PFSK-1 (cell line): ENCODE measurements at regions not wholly inside any gene's neighbourhood (a gene's known extent, or its start where the extent isn't known, plus 50 kb on each side); places are given as distances from the start of the nearest gene placed in this dataset.

ENCODE experiments used
- FOXP2 ChIP-seq: optimal IDR thresholded peaks from 2 replicates; pipeline ENCODE3; 2011; ENCODE audit warnings: borderline replicate concordance, control low read depth, inconsistent platforms; ENCODE audit not compliant: insufficient read depth; ENCODE audit errors: extremely low read length, extremely low read depth
- POLR2AphosphoS5 ChIP-seq: IDR thresholded peaks from 2 replicates; pipeline ENCODE4 v1.6.1; 2012; ENCODE audit warnings: low read depth, mild to moderate bottlenecking, control low read depth, low read length, moderate library complexity
- SIN3A ChIP-seq: IDR thresholded peaks from 2 replicates; pipeline ENCODE4 v1.6.1; 2012; ENCODE audit warnings: mild to moderate bottlenecking, low read length, moderate library complexity, borderline replicate concordance; ENCODE audit not compliant: insufficient read depth
- TAF1 ChIP-seq: IDR thresholded peaks from 2 replicates; pipeline ENCODE4 v1.6.1; 2012; ENCODE audit warnings: low read length, control low read depth, borderline replicate concordance; ENCODE audit not compliant: insufficient read depth
- TF ChIP-seq, protein P1 (sequence below), 2 experiments: IDR thresholded peaks; 2 replicates each; pipeline versions ENCODE4 v1.6.1 to v1.8.0; 2011 to 2012; ENCODE audit warnings: low read depth in 2 of 2, low read length in 2 of 2, control low read depth in 1 of 2, inconsistent platforms in 1 of 2, mild to moderate bottlenecking in 1 of 2, moderate library complexity in 1 of 2; ENCODE audit not compliant: insufficient read depth in 1 of 2

DNA sequence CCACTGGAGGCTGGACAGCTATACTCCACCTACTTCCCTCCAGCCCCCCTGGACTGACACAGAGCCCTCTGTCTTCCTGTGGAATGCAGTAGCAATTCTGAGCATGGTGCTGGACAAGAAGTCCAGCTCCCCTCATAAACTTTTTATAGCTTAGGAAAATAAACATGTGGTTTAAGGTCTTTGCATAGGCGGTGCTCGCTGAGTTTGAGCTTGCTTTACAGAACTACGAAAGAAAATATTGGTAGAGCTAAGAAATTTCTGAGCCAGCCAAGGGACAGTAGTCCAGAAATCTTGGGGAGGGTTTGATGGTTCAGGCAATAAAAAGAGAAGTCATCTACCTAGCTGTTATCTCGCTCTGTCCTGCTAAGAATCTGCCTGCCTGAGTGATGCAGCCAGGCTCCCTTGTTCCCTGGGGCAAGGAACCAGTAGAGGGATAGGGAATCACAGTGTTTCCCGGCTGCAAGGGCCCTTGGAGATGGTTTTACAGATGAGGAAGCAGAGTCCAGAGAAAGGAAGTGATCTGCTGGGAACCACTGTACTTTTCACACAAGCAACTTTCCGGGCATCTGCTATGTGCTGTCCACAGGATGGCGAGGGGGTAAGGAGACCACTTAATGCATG, 343.4 kb downstream of the CDC5L start:
- no peak for TF ChIP-seq FOXP2
- no peak for TF ChIP-seq TAF1
- no peak for TF ChIP-seq POLR2AphosphoS5
- TF ChIP-seq, protein P1, sequence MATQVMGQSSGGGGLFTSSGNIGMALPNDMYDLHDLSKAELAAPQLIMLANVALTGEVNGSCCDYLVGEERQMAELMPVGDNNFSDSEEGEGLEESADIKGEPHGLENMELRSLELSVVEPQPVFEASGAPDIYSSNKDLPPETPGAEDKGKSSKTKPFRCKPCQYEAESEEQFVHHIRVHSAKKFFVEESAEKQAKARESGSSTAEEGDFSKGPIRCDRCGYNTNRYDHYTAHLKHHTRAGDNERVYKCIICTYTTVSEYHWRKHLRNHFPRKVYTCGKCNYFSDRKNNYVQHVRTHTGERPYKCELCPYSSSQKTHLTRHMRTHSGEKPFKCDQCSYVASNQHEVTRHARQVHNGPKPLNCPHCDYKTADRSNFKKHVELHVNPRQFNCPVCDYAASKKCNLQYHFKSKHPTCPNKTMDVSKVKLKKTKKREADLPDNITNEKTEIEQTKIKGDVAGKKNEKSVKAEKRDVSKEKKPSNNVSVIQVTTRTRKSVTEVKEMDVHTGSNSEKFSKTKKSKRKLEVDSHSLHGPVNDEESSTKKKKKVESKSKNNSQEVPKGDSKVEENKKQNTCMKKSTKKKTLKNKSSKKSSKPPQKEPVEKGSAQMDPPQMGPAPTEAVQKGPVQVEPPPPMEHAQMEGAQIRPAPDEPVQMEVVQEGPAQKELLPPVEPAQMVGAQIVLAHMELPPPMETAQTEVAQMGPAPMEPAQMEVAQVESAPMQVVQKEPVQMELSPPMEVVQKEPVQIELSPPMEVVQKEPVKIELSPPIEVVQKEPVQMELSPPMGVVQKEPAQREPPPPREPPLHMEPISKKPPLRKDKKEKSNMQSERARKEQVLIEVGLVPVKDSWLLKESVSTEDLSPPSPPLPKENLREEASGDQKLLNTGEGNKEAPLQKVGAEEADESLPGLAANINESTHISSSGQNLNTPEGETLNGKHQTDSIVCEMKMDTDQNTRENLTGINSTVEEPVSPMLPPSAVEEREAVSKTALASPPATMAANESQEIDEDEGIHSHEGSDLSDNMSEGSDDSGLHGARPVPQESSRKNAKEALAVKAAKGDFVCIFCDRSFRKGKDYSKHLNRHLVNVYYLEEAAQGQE (IDR thresholded peaks at IDR 0.05; ENCODE audit: insufficient read depth in 1 of 2, low read depth in 2 of 2, low read length in 2 of 2), result no peak
- TF ChIP-seq SIN3A, result no peak

DNA sequence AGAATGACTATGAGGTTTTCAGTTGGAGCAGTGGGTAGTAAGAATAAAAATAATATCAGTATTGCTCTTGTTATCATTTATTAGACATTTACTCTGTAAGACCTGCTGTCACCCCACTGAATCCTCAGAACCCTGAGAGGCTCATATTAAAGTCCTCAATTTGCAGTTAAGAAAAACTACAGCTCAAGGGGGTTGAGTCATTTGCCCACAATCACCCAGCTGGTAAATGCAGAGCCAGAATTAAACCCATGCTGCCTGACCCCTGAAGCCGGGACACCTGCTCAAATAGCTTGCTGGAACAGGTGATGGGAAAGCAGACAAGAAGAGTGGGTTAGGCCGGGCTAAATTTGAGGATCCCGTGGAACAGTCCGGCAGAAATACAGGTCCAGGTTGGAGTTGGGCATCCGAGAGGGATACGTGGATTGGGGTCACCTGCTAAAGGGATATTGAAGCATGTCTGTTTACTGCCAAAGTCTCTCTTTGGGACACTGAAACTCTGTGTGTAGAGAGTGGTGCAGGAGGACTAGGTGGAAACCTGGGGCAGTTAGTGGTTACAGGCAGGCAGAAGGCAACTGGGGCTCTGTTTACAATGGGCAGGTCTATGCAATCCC, 344.1 kb downstream of the CDC5L start:
- TF ChIP-seq SIN3A (no peak), POLR2AphosphoS5 (no peak)

DNA sequence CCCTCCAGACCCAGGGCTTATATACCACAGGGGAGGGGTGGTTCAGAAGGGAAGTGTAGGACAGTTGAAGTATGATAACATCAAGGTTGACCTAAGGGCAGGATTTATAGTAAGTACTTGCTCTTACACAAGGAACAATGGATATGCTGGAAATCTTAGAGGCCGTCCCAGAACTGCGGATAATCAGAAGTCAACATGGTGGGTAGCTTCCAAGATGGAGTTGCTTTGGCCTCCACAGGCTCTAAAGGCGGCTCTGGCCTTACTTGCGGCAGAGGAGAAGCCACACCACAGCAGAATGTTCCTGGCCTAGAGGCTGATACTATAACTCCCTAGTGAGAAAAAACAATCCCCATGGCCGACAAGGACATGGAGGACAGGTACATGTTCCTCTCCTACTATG, 344.7 kb downstream of the CDC5L start:
- no peak for TF ChIP-seq FOXP2
- no peak for TF ChIP-seq TAF1
- TF ChIP-seq POLR2AphosphoS5, result no peak
- TF ChIP-seq, protein P1 (IDR thresholded peaks at IDR 0.05; ENCODE audit: insufficient read depth in 1 of 2, low read depth in 2 of 2, low read length in 2 of 2), result no peak
- TF ChIP-seq SIN3A, result no peak

DNA sequence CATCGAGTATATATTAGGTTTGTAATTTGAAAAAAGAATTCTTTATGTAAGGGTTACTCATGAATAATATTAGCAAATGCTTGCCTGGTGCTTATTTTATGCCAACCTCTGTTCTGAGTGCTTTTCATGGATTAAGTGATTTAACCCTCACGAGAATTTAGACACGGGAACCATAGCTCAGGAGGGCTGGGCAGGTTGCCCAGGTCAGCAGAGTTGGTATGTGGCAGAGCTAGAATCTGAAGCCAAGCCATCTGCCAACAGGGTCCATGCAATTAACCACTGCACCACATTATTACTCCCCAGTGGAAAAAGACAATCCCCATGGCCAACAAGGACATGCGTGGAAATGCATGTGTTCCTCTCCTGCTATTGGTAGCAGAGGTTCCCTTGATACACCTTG, 345.6 kb downstream of the CDC5L start:
- TF ChIP-seq POLR2AphosphoS5 (no peak), FOXP2 (no peak), TAF1 (no peak), SIN3A (no peak)
- TF ChIP-seq, protein P1 (IDR thresholded peaks at IDR 0.05; ENCODE audit: insufficient read depth in 1 of 2, low read depth in 2 of 2, low read length in 2 of 2), result no peak

- TF ChIP-seq TAF1, result no peak
Measured at GRCh38 chr6:44733868-44734267, 346.4 kb downstream of the CDC5L start.

DNA sequence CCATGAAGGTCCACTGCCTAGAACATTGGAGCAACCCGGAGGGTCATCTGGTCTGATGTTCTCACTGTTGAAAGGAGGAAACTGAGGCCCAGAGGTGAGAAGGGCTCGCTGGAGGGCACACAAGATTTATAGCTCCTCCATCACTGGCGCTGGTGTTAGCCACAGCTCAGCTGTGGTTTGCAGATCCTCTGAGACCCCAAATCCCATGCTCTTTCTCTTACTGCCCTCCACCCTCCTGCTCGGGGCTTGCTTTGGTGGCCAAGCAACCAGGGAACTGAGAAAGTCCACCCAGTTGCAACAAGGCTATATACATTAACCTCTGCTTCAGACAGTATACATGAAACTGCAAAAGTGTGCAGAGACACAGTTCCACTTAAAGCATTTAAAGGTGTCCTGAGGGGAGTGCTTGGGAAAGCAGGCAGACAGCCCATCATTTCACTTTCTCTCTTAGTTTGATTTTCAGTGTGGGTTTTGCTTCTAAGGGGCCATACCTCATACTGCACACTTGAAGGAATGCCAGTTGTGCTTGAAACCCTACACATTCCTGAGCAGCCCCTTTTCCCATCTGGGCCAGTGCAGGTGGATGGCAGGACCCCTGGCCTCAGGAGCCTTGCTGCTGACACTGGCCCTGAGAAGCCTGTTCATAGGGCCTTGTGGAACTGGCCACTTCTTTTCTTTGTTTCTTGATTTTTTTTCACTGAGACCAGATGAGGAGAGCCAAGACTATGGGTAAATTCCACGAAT, 347.6 kb downstream of the CDC5L start:
- TF ChIP-seq POLR2AphosphoS5 (no peak), SIN3A (no peak)
